Activated CD8-positive, alpha-beta memory T cell treated with anti-CD3 and anti-CD28 coated beads, Interleukin-2, amount 50 U/mL, for 4 hours (primary cell): ENCODE measurements at regions not wholly inside any gene's neighbourhood (a gene's known extent, or its start where the extent isn't known, plus 50 kb on each side); places are given as distances from the start of the nearest gene placed in this dataset.
"Not testable (repeated sequence)": the region's sequence is repeated elsewhere in the genome, so short reads cannot be mapped to it uniquely, and the experiment has no call there.

Experiments
- DNase-seq: peaks from one replicate; pipeline ENCODE4 v3.0.0-alpha.2; 2020

GRCh38 chr1:87972811-87973210, 644.1 kb downstream of the LMO4 start:
- DNase-seq: no peak

- DNase-seq: no peak
These were observed 645.2 kb downstream of the LMO4 start for GRCh38 chr1:87973896-87974295.

- no peak for DNase-seq
These were observed 647.6 kb downstream of the LMO4 start for GRCh38 chr1:87976316-87976715.

- DNase-seq: no peak
These were observed 648.5 kb downstream of the LMO4 start for GRCh38 chr1:87977145-87977544.

GRCh38 chr1:87979079-87979478, 650.4 kb downstream of the LMO4 start:
- DNase-seq: no peak

GRCh38 chr1:87980494-87980893, 651.8 kb downstream of the LMO4 start:
- no peak for DNase-seq

- no peak for DNase-seq
These were observed 652.7 kb downstream of the LMO4 start for GRCh38 chr1:87981386-87981785.

GRCh38 chr1:87981810-87982209, 653.1 kb downstream of the LMO4 start:
- no peak for DNase-seq

GRCh38 chr1:87983841-87984240, 655.2 kb downstream of the LMO4 start:
- DNase-seq: no peak

GRCh38 chr1:87985071-87985470, 656.4 kb downstream of the LMO4 start:
- no peak for DNase-seq

GRCh38 chr1:87986130-87986866, 657.6 kb downstream of the LMO4 start:
- DNase-seq: no peak

- no peak for DNase-seq
These were observed 660.7 kb downstream of the LMO4 start for GRCh38 chr1:87989346-87989745.

- DNase-seq: not testable (repeated sequence)
These were observed 663.9 kb downstream of the LMO4 start for GRCh38 chr1:87992536-87992935.

- DNase-seq: no peak
These were observed 664.4 kb downstream of the LMO4 start for GRCh38 chr1:87993051-87993450.

- DNase-seq: no peak
These were observed 671.2 kb downstream of the LMO4 start for GRCh38 chr1:87999852-88000251.

GRCh38 chr1:88001460-88001859, 672.8 kb downstream of the LMO4 start:
- no peak for DNase-seq

GRCh38 chr1:88003255-88003654, 674.6 kb downstream of the LMO4 start:
- DNase-seq: no peak

GRCh38 chr1:88009916-88010315, 674.2 kb upstream of the PKN2 start:
- no peak for DNase-seq

GRCh38 chr1:88013485-88013884, 670.6 kb upstream of the PKN2 start:
- DNase-seq: no peak

GRCh38 chr1:88014131-88014530, 669.9 kb upstream of the PKN2 start:
- no peak for DNase-seq

- DNase-seq: no peak
These were observed 667.1 kb upstream of the PKN2 start for GRCh38 chr1:88016947-88017346.

- DNase-seq: no peak
These were observed 662.5 kb upstream of the PKN2 start for GRCh38 chr1:88021529-88021928.

- DNase-seq: no peak
These were observed 661.6 kb upstream of the PKN2 start for GRCh38 chr1:88022516-88022915.

- no peak for DNase-seq
These were observed 654.9 kb upstream of the PKN2 start for GRCh38 chr1:88029142-88029541.

GRCh38 chr1:88029899-88030298, 654.2 kb upstream of the PKN2 start:
- DNase-seq: no peak
